ENCODE measurements at regions not wholly inside any gene's neighbourhood (a gene's known extent, or its start where the extent isn't known, plus 50 kb on each side); places are given as distances from the start of the nearest gene placed in this dataset.

DNA sequence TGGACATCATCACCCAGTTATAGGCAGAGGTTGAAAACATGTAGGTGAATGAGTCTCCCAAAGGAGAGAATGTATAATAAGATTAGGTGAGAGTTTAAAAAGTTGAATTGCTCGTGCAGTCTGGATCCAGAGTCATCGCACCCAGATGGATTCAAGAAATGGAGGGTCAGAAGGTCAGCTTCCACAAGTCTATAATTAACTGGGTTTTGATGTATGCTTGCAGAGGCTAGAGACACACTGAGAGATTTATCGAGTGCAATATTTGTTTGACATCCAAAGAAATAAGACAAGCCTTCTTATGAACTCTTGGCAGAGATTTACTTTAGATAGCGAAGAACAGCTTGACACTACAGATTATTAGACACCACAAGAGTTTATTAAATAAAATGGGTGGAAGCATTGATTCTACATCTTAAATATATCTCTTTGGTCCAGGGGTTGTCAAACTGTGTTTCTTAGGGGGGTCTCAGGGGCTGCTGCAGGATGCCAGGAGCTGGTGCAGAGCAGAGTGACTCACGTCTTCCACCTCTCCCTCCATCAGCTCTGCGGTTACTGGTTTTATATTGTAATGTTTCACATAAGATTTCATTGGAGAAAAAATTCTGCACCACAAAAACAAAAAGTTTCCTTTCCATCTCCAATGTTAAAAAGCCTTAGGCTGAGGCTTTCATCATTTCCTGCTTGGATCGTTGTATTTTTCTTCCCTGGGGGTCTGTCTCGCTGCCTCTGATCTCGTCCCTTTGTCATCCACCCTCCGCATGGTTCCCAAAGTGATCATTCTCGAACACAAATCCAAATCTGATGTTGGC lies 176.2 kb upstream of the AHI1 start:
- intact Hi-C loops (cut with DNase I; ENCODE audit: low total_unique reads) = no loop called here
- Histone ChIP-seq H3K36me3 (no peaks in the 10 kb centered on the region), H3K27me3 (no peaks in the 10 kb centered on the region), H3K4me3 (no peak overlapping the region), H3K9me3 (no peaks in the 10 kb centered on the region), H3K4me1 (no peaks in the 10 kb centered on the region), H3K27ac (no peak overlapping the region)
- TF ChIP-seq POLR2A (IDR thresholded peaks at IDR 0.05) (no peak), CTCF (IDR thresholded peaks at IDR 0.05) (no peak)
- no peak for DNase-seq

- no peaks in the 10 kb centered on the region for H3K27me3 ChIP-seq
- intact Hi-C loops (cut with DNase I; ENCODE audit: low total_unique reads) = no loop called here
- TF ChIP-seq CTCF (IDR thresholded peaks at IDR 0.05) (no peak), POLR2A (IDR thresholded peaks at IDR 0.05) (no peak)
- no peak for DNase-seq
- no peak overlapping the region for H3K4me3 ChIP-seq
- H3K9me3 ChIP-seq = no peaks in the 10 kb centered on the region
- no peaks in the 10 kb centered on the region for H3K4me1 ChIP-seq
- no peak overlapping the region for H3K27ac ChIP-seq
- no peaks in the 10 kb centered on the region for H3K36me3 ChIP-seq
These were observed 176.5 kb upstream of the PDE7B start for GRCh38 chr6:135675026-135675425.

DNA sequence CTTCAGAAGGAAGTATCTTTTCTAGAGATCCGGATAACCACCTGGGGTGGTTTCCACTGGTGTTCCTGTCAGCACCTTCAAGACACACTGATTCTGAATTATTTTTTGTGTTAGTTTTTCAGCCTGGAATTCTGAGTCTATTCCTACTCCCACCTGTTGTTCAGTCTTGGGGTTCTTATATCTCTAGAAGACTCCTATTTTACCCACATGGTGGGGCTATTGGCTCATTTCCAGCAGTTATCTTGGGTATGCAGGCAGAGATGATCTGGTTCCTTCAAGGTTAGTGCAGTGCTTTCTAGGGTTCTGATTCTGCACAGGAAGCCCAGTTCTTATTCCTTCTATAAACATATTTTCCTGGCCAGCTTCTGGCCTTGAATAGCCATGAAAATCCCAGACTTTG lies 175.6 kb upstream of the PDE7B start:
- intact Hi-C loops (cut with DNase I; ENCODE audit: low total_unique reads) = no loop called here
- DNase-seq = no peak

GRCh38 chr6:135680964-135681913 lies 170.3 kb upstream of the PDE7B start:
- no peak for DNase-seq
- Histone ChIP-seq H3K4me1 (no peaks in the 10 kb centered on the region), H3K27me3 (no peaks in the 10 kb centered on the region), H3K9me3 (no peaks in the 10 kb centered on the region), H3K4me3 (no peak overlapping the region), H3K27ac (no peak overlapping the region), H3K36me3 (no peaks in the 10 kb centered on the region)
- TF ChIP-seq POLR2A (IDR thresholded peaks at IDR 0.05) (no peak), CTCF (IDR thresholded peaks at IDR 0.05) (no peak)
- intact Hi-C loops (cut with DNase I; ENCODE audit: low total_unique reads) = no loop called here

More for the DNA sequence above, 175.6 kb upstream of the PDE7B start:
- Histone ChIP-seq H3K4me3 (no peak overlapping the region), H3K4me1 (no peaks in the 10 kb centered on the region), H3K9me3 (no peaks in the 10 kb centered on the region), H3K36me3 (no peaks in the 10 kb centered on the region), H3K27ac (no peak overlapping the region), H3K27me3 (no peaks in the 10 kb centered on the region)
- TF ChIP-seq CTCF (IDR thresholded peaks at IDR 0.05) (no peak), POLR2A (IDR thresholded peaks at IDR 0.05) (no peak)
